ENCODE measurements at regions not wholly inside any gene's neighbourhood (a gene's known extent, or its start where the extent isn't known, plus 50 kb on each side); places are given as distances from the start of the nearest gene placed in this dataset.
"Not testable (repeated sequence)": the region's sequence is repeated elsewhere in the genome, so short reads cannot be mapped to it uniquely, and the experiment has no call there.

DNA sequence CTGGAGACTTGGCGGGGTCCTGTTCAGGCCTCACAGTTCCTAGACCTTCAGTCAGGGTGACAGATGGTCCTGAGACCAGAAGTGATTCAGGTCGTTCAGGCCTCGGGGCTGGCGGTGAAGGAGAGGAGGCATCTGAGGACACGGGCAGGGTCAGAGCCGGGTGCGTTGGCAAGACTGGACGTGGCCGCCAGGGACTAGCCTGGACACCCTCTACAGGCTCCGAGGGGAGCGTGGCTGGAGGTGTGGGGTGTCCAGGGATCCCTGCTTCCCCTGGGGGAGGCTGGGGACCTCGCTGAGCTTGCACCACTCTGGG lies 64.0 kb upstream of the TARDBP start:
- 95% methylated on average over 12 of the region's 12 CpGs for WGBS
- H3K36me3 ChIP-seq, result no peaks in the 10 kb centered on the region
- H3K4me1 ChIP-seq (replicated peaks), result peaks cover 10% of the 10 kb centered on the region
- no peaks in the 10 kb centered on the region for H3K27me3 ChIP-seq (replicated peaks; ENCODE audit: insufficient read depth)
- H3K27ac ChIP-seq, result no peak overlapping the region
- H3K4me3 ChIP-seq, result no peak overlapping the region
- intact Hi-C loops (cut with DNase I), result no loop called here
- DNase-seq (ENCODE audit: low spot score), result no peak
- TF ChIP-seq POLR2AphosphoS5 (IDR thresholded peaks at IDR 0.05), result no peak
- TF ChIP-seq, protein P1, sequence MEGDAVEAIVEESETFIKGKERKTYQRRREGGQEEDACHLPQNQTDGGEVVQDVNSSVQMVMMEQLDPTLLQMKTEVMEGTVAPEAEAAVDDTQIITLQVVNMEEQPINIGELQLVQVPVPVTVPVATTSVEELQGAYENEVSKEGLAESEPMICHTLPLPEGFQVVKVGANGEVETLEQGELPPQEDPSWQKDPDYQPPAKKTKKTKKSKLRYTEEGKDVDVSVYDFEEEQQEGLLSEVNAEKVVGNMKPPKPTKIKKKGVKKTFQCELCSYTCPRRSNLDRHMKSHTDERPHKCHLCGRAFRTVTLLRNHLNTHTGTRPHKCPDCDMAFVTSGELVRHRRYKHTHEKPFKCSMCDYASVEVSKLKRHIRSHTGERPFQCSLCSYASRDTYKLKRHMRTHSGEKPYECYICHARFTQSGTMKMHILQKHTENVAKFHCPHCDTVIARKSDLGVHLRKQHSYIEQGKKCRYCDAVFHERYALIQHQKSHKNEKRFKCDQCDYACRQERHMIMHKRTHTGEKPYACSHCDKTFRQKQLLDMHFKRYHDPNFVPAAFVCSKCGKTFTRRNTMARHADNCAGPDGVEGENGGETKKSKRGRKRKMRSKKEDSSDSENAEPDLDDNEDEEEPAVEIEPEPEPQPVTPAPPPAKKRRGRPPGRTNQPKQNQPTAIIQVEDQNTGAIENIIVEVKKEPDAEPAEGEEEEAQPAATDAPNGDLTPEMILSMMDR (IDR thresholded peaks at IDR 0.05), result no peak
- TF ChIP-seq POLR2A (IDR thresholded peaks at IDR 0.05), result no peak
- H3K9me3 ChIP-seq, result no peaks in the 10 kb centered on the region

DNA sequence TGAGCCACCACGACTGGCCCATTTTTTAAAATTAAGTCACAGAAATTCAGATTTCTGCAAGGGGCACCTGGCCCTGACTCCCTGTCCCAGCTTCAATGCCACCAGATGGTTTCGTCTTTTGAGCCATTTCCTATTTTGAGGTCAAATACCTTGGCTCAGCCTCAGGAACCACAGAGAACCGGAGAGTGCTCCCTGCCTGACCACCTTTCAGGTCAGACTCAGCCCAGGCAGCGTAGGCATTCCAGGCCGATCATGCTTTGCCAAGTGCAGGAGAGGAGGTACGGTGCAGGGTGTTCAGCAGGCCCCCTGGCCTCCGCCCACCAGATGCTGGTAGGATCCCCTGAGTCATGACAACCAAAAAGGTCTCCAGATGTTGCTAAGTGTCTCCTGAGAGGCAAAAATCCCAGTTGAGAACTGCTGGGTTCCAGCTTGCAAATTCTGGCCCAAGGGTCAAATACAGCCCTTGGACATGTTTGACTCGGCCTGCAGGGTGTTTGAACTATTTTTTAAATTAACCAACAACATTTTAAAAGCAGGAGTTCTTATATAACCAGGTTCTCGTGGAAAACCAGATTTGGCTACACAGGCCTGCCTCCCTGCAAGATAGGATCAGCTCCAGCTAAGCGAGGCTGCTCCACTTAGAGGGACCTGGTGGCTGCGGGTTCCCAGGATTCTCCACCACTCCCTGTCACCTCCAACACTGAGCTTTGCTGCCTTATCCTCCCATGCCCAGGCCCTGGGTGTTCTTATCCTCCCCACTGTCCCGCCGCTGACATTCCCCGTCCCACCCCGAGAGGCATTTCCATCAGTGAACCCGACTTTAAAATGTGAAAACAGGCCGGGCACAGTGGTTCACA lies 61.9 kb upstream of the TARDBP start:
- Histone ChIP-seq H3K4me3 (no peak overlapping the region), H3K36me3 (no peaks in the 10 kb centered on the region), H3K27me3 (replicated peaks; ENCODE audit: insufficient read depth) (no peaks in the 10 kb centered on the region), H3K9me3 (no peaks in the 10 kb centered on the region), H3K4me1 (replicated peaks) (no peaks in the 10 kb centered on the region), H3K27ac (no peak overlapping the region)
- no peak for TF ChIP-seq POLR2AphosphoS5 (IDR thresholded peaks at IDR 0.05)
- intact Hi-C loops (cut with DNase I), result no loop called here
- DNase-seq (ENCODE audit: low spot score), result no peak
- WGBS, result 89% methylated on average over 17 of the region's 17 CpGs

DNA sequence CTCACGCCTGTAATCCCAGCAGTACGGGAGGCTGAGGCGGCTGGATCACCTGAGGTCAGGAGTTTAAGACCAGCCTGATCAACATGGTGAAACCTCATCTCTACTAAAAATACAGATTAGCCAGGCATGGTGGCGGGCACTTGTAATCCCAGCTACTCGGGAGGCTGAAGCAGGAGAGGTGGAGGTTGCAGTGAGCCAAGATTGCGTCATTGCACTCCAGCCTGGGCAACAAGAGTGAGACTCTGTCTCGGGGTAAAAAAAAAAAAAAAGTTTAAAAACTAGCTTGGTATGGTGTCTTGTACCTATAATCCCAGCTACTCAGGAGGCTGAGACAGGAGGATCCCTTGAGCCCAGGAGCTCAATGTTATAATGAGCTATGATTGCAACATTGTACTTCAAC lies 61.2 kb upstream of the TARDBP start:
- H3K9me3 ChIP-seq; H3K27me3 ChIP-seq (replicated peaks; ENCODE audit: insufficient read depth); DNase-seq (ENCODE audit: low spot score); intact Hi-C loops (cut with DNase I); H3K36me3 ChIP-seq; H3K27ac ChIP-seq; H3K4me1 ChIP-seq (replicated peaks); H3K4me3 ChIP-seq: not testable (repeated sequence)
- WGBS, result 95% methylated on average over 7 of the region's 7 CpGs

DNA sequence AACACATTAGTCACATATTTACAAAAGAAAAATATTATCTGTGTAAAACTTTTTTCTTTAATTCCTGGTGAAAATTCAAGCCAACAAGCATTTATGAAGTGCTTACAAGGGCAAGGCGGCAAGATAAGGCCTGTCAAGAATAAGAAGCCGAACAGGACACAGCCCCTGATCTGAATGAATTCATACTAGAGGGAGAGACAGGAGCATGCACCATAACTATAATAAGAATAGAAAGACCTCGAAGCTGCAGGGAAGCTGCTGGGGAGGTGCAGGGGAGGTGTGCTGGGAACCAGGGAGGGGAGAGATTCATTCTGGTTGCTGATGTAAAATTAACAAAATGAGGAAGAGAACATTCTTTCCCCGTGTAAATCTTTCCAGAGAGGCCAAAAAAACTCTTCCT lies 60.5 kb upstream of the TARDBP start:
- intact Hi-C loops (cut with DNase I), result no loop called here
- no peak overlapping the region for H3K27ac ChIP-seq
- no peaks in the 10 kb centered on the region for H3K4me1 ChIP-seq (replicated peaks)
- H3K4me3 ChIP-seq, result no peak overlapping the region
- DNase-seq (ENCODE audit: low spot score), result no peak
- no peak for TF ChIP-seq POLR2AphosphoS5 (IDR thresholded peaks at IDR 0.05)
- TF ChIP-seq, protein P1 (IDR thresholded peaks at IDR 0.05), result no peak
- no peak for TF ChIP-seq POLR2A (IDR thresholded peaks at IDR 0.05)
- no peaks in the 10 kb centered on the region for H3K9me3 ChIP-seq
- no peaks in the 10 kb centered on the region for H3K36me3 ChIP-seq
- H3K27me3 ChIP-seq (replicated peaks; ENCODE audit: insufficient read depth), result no peaks in the 10 kb centered on the region
- 55% methylated on average over 4 of the region's 4 CpGs for WGBS

DNA sequence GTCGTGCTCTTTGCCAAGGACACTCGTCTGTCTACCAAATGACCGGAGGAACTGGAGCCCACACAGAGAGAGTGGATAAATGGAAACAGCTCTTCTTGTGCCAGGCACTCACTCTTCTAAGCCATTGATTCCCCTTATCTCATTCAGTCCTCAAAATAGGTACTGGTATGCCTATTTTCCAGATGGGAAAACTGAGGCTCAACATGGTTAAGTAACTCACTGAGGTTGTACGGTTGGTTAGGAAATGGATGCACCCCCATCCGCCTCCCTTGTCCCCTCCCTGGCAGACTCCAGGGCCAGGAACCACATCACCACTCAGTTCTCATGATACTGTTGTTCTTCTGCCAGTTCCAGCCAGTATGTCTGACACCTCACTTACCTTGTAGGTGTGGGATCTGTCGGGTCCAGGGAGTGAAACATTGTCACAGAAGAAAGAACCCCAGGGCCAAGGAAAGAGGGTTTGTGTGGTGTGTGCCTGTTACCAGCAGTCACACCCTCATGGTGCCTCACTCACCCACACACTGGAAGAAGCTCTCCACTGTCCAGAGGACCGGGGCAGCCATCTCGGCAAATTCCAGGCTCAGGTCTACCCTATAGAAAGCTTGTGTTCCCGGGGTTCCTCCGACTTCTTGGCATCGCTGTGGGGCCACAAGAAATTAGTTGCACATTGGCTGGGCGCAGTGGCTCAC lies 58.8 kb upstream of the TARDBP start:
- WGBS, result 94% methylated on average over 12 of the region's 12 CpGs
- no peaks in the 10 kb centered on the region for H3K9me3 ChIP-seq
- no peaks in the 10 kb centered on the region for H3K27me3 ChIP-seq (replicated peaks; ENCODE audit: insufficient read depth)
- no peak overlapping the region for H3K4me3 ChIP-seq
- intact Hi-C loops (cut with DNase I), result no loop called here
- no peaks in the 10 kb centered on the region for H3K4me1 ChIP-seq (replicated peaks)
- no peak overlapping the region for H3K27ac ChIP-seq
- TF ChIP-seq POLR2A (IDR thresholded peaks at IDR 0.05), result no peak
- TF ChIP-seq, protein P1 (IDR thresholded peaks at IDR 0.05), result no peak
- TF ChIP-seq POLR2AphosphoS5 (IDR thresholded peaks at IDR 0.05), result no peak
- H3K36me3 ChIP-seq, result no peaks in the 10 kb centered on the region
- no peak for DNase-seq (ENCODE audit: low spot score)

DNA sequence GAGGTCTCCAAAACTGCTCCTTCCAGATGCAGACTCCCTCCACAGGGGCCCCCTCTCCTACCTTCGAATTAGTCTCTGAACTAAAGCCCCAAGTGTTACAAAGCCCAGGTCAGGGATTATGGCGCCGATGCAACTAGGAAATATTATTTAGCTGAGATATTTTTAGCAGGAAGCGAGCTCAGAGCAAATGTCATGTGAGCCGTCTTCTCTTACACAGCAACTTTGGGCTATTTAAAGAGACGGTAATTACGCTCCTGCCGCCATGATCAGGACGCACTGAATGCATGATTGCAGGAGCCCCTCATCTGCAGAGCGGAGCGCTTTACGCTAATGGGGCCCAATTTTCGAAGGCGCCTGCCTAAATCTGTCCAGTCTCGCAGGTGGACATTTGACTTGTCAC lies 55.3 kb upstream of the TARDBP start:
- 78% methylated on average over 15 of the region's 15 CpGs for WGBS
- H3K27ac ChIP-seq, result no peak overlapping the region
- H3K27me3 ChIP-seq (replicated peaks; ENCODE audit: insufficient read depth), result no peaks in the 10 kb centered on the region
- H3K9me3 ChIP-seq, result no peaks in the 10 kb centered on the region
- no peaks in the 10 kb centered on the region for H3K36me3 ChIP-seq
- no peak for TF ChIP-seq POLR2AphosphoS5 (IDR thresholded peaks at IDR 0.05)
- TF ChIP-seq, protein P1 (IDR thresholded peaks at IDR 0.05), result no peak
- TF ChIP-seq POLR2A (IDR thresholded peaks at IDR 0.05), result no peak
- intact Hi-C loops (cut with DNase I), result no loop called here
- no peak for DNase-seq (ENCODE audit: low spot score)
- no peaks in the 10 kb centered on the region for H3K4me1 ChIP-seq (replicated peaks)
- no peak overlapping the region for H3K4me3 ChIP-seq

Data from prostate gland (tissue), 2 donors.